DMS 273 (cell line): ENCODE measurements at regions not wholly inside any gene's neighbourhood (a gene's known extent, or its start where the extent isn't known, plus 50 kb on each side); places are given as distances from the start of the nearest gene placed in this dataset.

Experiments
- DNase-seq: peaks from one replicate; lab custom pipeline; 2025; ENCODE audit not compliant: unreplicated experiment; lab: John Stamatoyannopoulos, UW

DNA sequence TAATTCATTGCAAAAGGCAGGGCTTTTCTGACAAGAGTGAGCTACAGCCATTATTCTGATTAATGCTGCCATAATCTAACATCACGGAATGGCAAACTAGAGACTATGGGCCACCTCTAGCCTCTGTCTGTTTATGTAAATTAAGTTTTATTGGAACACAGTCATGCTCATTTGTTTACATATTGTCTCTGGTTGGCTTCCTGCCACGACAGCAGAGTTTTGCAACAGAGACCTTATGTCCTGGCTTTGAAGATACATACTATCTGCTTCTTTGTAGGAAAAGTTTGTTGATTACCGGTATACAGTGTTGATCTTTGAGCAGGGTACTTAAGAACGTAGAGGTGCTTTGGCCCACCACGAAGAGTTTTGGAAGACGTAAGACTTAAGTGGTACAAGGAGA lies 715.9 kb upstream of the RBFOX1 start:
- no peak for DNase-seq

DNA sequence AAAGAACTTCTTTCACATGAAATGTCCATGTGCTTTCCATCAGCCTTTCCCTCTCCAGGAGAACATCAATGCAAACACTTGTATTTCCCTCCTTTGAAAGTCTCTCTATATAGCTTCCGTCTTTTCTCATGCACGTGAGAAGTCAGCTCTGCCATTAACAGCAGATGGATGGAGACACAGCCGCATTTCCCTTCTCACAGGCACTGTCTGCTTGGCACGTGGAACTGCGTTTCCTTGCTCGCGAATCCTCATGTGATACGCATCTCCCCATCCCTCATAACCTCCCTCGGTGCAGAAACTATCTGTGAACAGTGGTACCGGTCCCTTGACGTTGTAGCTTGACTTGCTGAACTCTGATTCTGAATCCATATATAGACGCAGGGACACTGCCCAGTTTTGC lies 717.0 kb upstream of the RBFOX1 start:
- no peak for DNase-seq

- peak; percentile 1 for DNase-seq
Measured at GRCh38 chr16:6611535-6611934, 721.1 kb upstream of the RBFOX1 start.

DNA sequence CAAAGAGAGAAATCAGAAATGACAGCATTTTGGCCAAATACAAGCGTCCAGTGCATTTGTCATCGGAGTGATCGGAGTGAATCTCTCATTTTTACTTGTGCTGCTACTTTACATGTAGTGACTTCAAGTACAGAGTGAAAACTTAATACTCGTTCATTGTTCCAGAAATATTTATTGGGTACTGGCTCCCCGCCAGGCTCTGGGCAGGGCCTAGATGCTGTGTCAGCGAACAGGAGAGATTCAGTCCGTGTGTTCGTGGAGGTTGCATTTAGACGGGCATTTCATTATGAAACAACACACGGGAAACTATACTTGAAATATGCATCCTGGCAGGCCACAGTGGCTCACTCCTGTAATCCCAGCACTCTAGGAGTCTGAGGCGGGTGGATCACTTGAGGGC lies 727.2 kb upstream of the RBFOX1 start:
- DNase-seq, result no peak

DNA sequence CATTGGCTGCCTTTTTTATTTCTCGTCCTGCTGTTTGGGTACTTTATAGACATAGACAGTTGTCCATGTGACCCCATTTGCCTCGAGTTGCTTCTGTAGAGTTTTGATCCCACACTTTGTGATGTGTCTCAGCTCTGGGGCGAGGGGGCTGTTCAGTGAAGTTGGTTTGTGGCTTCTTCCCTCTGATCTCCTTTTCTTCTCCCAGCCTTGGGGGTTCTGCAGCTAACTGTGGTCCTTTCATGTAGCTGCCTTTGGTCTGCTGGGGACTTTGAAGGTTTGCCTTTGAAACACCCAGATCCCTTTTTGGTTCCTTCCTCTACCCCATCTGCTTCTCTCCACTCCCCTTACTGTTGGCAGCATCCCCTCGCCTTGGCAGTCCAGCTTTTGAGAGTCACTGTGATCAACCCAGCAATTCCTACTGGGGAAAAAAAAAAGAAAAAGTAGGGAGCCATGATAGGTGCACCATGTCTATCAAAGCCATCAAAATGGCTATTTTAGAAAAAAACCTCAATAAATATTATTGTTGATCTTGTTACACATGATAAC lies 728.8 kb upstream of the RBFOX1 start:
- DNase-seq, result no peak

- peak; percentile 4 for DNase-seq
Measured at GRCh38 chr16:6602405-6602804, 730.2 kb upstream of the RBFOX1 start.

DNA sequence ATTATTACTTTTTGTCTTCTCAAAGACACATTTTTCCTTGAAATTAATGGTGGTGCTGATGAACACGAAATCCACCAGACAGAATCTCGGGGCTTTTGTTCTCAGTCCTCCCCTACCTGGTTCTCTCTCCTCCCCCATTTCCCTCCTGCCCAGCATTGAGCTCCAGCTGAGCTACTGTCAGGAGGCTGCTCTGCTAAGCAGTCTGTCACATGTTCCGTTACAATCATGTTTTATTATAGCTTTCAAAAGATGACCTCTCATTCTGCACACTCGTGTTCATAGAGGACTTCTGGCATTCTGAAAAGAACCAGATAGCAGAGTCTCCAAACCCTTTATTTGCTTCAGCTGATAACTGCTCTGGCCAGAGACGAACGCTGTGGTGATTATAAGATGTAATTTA lies 732.5 kb upstream of the RBFOX1 start:
- DNase-seq, result no peak

GRCh38 chr16:6593799-6594198 lies 738.8 kb upstream of the RBFOX1 start:
- DNase-seq, result no peak

- no peak for DNase-seq
Measured at GRCh38 chr16:6576606-6577005, 756.0 kb upstream of the RBFOX1 start.

DNA sequence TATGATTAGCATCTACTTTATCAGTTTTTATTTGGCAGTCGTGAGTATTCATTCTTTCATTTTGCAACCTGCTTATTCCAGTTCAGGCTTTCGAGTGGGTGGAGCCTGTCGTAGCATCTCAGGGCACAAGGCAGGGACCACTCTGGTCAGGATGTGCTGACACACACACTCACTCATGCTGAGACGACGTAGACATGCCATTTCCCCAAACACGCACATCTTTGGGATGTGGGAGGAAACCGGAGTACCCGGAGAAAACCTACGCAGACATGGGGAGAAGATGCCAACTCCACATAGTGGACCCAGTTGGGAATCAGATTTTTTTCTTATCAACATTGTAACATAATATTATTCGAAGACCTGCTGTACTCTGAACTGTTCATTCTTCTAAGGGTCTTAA lies 756.5 kb upstream of the RBFOX1 start:
- no peak for DNase-seq

GRCh38 chr16:6574146-6574545 lies 758.5 kb upstream of the RBFOX1 start:
- no peak for DNase-seq

GRCh38 chr16:6573577-6573976 lies 759.1 kb upstream of the RBFOX1 start:
- peak; percentile 1 for DNase-seq

DNA sequence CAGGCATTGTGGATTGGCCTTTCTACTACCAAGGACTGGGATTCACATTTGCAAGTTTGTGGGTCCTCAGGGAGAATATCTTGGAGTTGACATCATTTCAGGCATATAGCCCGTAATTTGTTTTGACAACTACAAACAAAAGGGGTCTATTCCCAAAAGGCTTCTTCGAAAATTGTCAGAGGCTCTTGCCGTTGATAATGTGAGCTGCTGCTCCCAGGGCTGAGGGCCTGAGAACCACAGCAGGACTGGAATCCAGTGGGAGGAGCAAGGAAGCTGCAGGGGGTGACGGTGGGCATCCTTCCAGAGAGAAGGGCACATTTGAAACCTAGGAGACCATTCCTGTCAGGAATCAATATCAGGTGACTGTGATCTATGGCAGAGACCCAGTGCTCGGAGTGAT lies 761.6 kb upstream of the RBFOX1 start:
- no peak for DNase-seq

- no peak for DNase-seq
Measured at GRCh38 chr16:6570530-6570929, 762.1 kb upstream of the RBFOX1 start.

GRCh38 chr16:6562986-6563385 lies 769.7 kb upstream of the RBFOX1 start:
- no peak for DNase-seq

GRCh38 chr16:6560306-6561100 lies 772.1 kb upstream of the RBFOX1 start:
- no peak for DNase-seq

DNA sequence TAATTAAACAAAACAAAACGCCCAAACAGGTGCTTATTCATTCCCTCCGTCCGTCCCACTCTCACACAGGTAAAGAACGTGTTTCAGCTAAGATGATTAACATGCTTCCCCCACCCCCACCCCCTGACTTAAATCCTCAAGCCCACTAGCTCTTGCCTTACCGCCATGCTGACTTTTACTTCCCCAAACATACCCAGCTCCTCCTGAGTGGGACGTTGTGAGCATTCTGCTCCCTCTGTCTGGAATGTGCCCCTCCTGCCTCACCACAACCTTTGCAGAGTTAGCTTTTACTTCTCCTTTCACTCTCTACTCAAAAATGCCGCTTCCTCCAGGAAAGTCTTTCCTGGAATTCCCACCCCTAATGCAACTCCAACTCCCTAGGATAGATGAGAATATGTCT lies 774.0 kb upstream of the RBFOX1 start:
- DNase-seq, result no peak

GRCh38 chr16:6558126-6558525 lies 774.5 kb upstream of the RBFOX1 start:
- DNase-seq, result no peak

- no peak for DNase-seq
Measured at GRCh38 chr16:6557353-6558023, 775.2 kb upstream of the RBFOX1 start.

- no peak for DNase-seq
Measured at GRCh38 chr16:6549415-6549814, 783.2 kb upstream of the RBFOX1 start.

GRCh38 chr16:6548507-6548906 lies 784.1 kb upstream of the RBFOX1 start:
- no peak for DNase-seq

GRCh38 chr16:6547131-6547530 lies 785.5 kb upstream of the RBFOX1 start:
- DNase-seq, result no peak
